ENCODE measurements at regions not wholly inside any gene's neighbourhood (a gene's known extent, or its start where the extent isn't known, plus 50 kb on each side); places are given as distances from the start of the nearest gene placed in this dataset.

- no peaks in the 10 kb centered on the region for H4K20me1 ChIP-seq (ENCODE audit: control insufficient read depth, insufficient read depth, low read depth, low read length)
- H3F3A ChIP-seq (ENCODE audit: control insufficient read depth, insufficient read depth): no peaks in the 10 kb centered on the region
These were observed 161.2 kb upstream of the SNX7 start for GRCh38 chr1:98500324-98500723.

GRCh38 chr1:98498651-98499050 lies 162.9 kb upstream of the SNX7 start:
- Histone ChIP-seq H3K9me3 (ENCODE audit: control insufficient read depth, insufficient read depth, low read length) (no peaks in the 10 kb centered on the region), H3K36me3 (ENCODE audit: control insufficient read depth, low read length) (no peaks in the 10 kb centered on the region), H3K4me3 (ENCODE audit: low read length) (no peak overlapping the region), H3K4me2 (ENCODE audit: low read length) (no peak overlapping the region), H3F3A (ENCODE audit: control insufficient read depth, insufficient read depth) (no peaks in the 10 kb centered on the region), H4K20me1 (ENCODE audit: control insufficient read depth, insufficient read depth, low read depth, low read length) (no peaks in the 10 kb centered on the region), H3K4me1 (ENCODE audit: control insufficient read depth, low read length) (no peaks in the 10 kb centered on the region), H3K27ac (ENCODE audit: low read depth, low read length) (no peak overlapping the region), H3K27me3 (ENCODE audit: control insufficient read depth, low read length) (no peaks in the 10 kb centered on the region), H3K79me2 (ENCODE audit: control insufficient read depth, low read length) (no peaks in the 10 kb centered on the region), H3K9me2 (replicated peaks; ENCODE audit: control insufficient read depth, low read length) (no peaks in the 10 kb centered on the region)
- TF ChIP-seq EZH2phosphoT487 (IDR thresholded peaks at IDR 0.05; ENCODE audit: borderline replicate concordance, low read length) (no peak), CTCF (IDR thresholded peaks at IDR 0.05; ENCODE audit: low read depth, low read length, poor library complexity, severe bottlenecking) (no peak)

More at GRCh38 chr1:98500324-98500723, 161.2 kb upstream of the SNX7 start:
- Histone ChIP-seq H3K27ac (ENCODE audit: low read depth, low read length) (no peak overlapping the region), H3K36me3 (ENCODE audit: control insufficient read depth, low read length) (no peaks in the 10 kb centered on the region), H3K9me2 (replicated peaks; ENCODE audit: control insufficient read depth, low read length) (no peaks in the 10 kb centered on the region), H3K4me3 (ENCODE audit: low read length) (no peak overlapping the region), H3K27me3 (ENCODE audit: control insufficient read depth, low read length) (no peaks in the 10 kb centered on the region), H3K9me3 (ENCODE audit: control insufficient read depth, insufficient read depth, low read length) (no peaks in the 10 kb centered on the region; the same call in 1 of the 2 replicates), H3K4me1 (ENCODE audit: control insufficient read depth, low read length) (no peaks in the 10 kb centered on the region), H3K4me2 (ENCODE audit: low read length) (no peak overlapping the region), H3K79me2 (ENCODE audit: control insufficient read depth, low read length) (no peaks in the 10 kb centered on the region)
- no peak for TF ChIP-seq CTCF (IDR thresholded peaks at IDR 0.05; ENCODE audit: low read depth, low read length, poor library complexity, severe bottlenecking)
- no peak for TF ChIP-seq EZH2phosphoT487 (IDR thresholded peaks at IDR 0.05; ENCODE audit: borderline replicate concordance, low read length)

- H3K27me3 ChIP-seq (ENCODE audit: control insufficient read depth, low read length): no peaks in the 10 kb centered on the region
- H3K9me3 ChIP-seq (ENCODE audit: control insufficient read depth, insufficient read depth, low read length): no peaks in the 10 kb centered on the region
- H4K20me1 ChIP-seq (ENCODE audit: control insufficient read depth, insufficient read depth, low read depth, low read length): no peaks in the 10 kb centered on the region
- no peaks in the 10 kb centered on the region for H3F3A ChIP-seq (ENCODE audit: control insufficient read depth, insufficient read depth)
- no peaks in the 10 kb centered on the region for H3K9me2 ChIP-seq (replicated peaks; ENCODE audit: control insufficient read depth, low read length)
- no peak overlapping the region for H3K4me2 ChIP-seq (ENCODE audit: low read length)
- TF ChIP-seq CTCF (IDR thresholded peaks at IDR 0.05; ENCODE audit: low read depth, low read length, poor library complexity, severe bottlenecking) (no peak), EZH2phosphoT487 (IDR thresholded peaks at IDR 0.05; ENCODE audit: borderline replicate concordance, low read length) (no peak)
- H3K4me3 ChIP-seq (ENCODE audit: low read length): no peak overlapping the region
- no peaks in the 10 kb centered on the region for H3K36me3 ChIP-seq (ENCODE audit: control insufficient read depth, low read length)
- no peaks in the 10 kb centered on the region for H3K4me1 ChIP-seq (ENCODE audit: control insufficient read depth, low read length)
- no peaks in the 10 kb centered on the region for H3K79me2 ChIP-seq (ENCODE audit: control insufficient read depth, low read length)
- H3K27ac ChIP-seq (ENCODE audit: low read depth, low read length): no peak overlapping the region
These were observed 164.0 kb upstream of the SNX7 start for GRCh38 chr1:98497497-98497896.

All from DOHH2 (cell line).